ENCODE measurements at regions not wholly inside any gene's neighbourhood (a gene's known extent, or its start where the extent isn't known, plus 50 kb on each side); places are given as distances from the start of the nearest gene placed in this dataset.

DNA sequence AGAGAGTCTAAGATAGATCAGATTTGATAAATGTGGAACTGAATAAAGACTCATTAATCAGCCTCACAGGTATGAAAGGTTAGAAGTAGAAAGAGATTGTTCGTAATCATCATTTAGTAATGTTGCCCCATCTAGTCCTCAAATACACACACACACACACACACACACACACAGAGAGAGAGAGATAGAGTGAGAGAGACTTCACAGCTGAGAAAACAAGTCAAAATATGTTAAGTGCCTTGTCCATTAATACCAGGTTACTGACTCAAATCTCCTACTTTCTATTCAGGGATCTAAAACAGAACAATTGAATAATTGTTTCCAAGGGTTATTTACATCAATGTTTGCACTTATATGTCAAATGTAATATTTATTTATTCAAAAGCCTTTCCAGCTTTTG lies 284.6 kb downstream of the MRPS30 start:
- H3K27ac ChIP-seq, result no peak overlapping the region
- TF ChIP-seq ZFX (IDR thresholded peaks at IDR 0.05; ENCODE audit: borderline replicate concordance), result no peak
- TF ChIP-seq, protein P1, sequence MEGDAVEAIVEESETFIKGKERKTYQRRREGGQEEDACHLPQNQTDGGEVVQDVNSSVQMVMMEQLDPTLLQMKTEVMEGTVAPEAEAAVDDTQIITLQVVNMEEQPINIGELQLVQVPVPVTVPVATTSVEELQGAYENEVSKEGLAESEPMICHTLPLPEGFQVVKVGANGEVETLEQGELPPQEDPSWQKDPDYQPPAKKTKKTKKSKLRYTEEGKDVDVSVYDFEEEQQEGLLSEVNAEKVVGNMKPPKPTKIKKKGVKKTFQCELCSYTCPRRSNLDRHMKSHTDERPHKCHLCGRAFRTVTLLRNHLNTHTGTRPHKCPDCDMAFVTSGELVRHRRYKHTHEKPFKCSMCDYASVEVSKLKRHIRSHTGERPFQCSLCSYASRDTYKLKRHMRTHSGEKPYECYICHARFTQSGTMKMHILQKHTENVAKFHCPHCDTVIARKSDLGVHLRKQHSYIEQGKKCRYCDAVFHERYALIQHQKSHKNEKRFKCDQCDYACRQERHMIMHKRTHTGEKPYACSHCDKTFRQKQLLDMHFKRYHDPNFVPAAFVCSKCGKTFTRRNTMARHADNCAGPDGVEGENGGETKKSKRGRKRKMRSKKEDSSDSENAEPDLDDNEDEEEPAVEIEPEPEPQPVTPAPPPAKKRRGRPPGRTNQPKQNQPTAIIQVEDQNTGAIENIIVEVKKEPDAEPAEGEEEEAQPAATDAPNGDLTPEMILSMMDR (IDR thresholded peaks at IDR 0.05), result no peak

DNA sequence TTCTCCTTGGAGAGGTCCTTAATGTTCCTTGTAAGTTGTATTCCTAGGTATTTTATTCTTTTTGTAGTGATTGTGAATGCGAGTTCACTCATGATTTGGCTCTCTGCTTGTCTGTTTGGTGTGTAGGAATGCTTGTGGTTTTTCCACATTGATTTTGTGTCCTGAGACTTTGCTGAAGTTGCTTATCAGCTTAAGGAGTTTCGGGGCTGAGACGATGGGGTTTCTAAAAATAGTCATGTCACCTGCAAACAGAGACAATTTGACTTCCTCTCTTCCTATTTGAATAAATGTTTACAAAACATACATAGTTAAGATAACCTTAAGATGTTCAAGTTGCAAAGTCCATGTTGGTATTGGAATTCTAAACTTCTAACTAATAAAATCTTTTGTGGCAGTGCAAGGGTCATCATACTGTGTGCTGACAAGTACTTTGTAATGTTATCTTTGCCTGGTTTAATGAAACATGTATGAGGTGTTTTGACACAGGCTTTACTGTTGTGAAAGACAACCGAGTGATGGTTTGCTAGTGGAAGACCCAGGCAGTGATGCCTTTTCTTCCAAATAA lies 286.2 kb downstream of the MRPS30 start:
- no peak for TF ChIP-seq ZFX (IDR thresholded peaks at IDR 0.05; ENCODE audit: borderline replicate concordance)
- TF ChIP-seq, protein P1 (IDR thresholded peaks at IDR 0.05), result no peak
- H3K27ac ChIP-seq, result peak overlapping the region; percentile 33; the same call in 1 of the 2 replicates

DNA sequence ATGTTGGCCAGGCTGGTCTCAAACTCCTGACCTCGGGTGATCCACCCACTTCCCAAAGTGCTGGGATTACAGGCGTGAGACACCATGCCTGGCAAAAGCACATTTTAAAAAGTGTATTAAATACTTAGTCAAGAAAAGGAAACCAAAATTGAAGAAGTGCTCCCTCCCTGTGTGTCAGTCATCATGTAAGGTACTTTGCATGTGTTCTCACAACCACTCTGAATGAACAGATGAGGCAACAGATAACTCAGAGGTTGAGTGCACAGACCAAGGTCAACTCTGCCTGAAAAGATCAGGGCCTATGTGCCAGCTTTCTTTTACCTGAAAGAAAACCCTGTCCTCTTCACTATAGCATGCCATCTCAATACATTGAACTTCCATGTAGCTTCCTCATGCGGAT lies 289.7 kb downstream of the MRPS30 start:
- TF ChIP-seq, protein P1 (IDR thresholded peaks at IDR 0.05), result no peak
- no peak for TF ChIP-seq ZFX (IDR thresholded peaks at IDR 0.05; ENCODE audit: borderline replicate concordance)
- no peak overlapping the region for H3K27ac ChIP-seq

DNA sequence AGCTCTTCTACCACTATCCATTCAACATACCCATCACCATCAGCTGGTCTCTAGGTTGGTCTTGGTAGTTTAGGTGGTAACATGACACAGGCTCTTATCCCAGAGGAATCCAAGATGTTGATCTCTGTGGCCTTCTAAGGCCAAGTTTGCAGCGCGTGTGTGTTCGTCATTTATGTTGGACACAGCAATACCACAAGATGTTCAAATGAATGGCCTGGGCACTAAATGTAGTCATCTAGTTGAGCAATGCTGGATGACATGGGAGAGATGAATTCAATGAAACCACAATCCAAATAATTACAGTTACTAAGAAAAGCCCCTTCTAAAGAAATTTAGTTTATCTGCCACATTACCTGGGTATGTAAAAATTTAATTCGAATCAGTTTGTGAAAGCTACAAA lies 292.4 kb downstream of the MRPS30 start:
- H3K27ac ChIP-seq, result no peak overlapping the region
- TF ChIP-seq, protein P1 (IDR thresholded peaks at IDR 0.05), result no peak
- no peak for TF ChIP-seq ZFX (IDR thresholded peaks at IDR 0.05; ENCODE audit: borderline replicate concordance)

DNA sequence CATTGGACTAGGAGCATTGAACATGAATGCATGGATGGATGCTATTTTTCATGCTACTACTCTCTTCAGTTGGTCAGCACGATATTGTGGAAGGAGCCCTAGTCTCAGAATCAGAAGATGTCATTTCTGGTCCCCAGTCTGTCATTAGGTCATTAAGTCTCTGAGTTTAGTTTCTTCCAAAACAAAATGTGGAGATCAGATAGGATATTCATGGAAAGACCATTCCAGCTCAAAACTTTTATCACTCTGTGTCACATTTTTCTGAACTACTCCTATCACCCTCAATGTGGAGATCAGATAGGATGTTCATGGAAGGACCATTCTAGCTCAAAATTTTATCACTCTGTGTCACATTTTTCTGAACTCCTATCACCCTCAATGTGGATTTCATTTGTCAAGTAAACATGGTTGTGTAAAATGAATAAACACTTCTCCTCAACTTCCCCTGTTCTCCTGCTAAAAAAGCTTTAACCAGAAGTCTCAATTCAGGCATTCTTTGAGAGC lies 296.8 kb downstream of the MRPS30 start:
- no peak overlapping the region for H3K27ac ChIP-seq
- no peak for TF ChIP-seq ZFX (IDR thresholded peaks at IDR 0.05; ENCODE audit: borderline replicate concordance)
- TF ChIP-seq, protein P1 (IDR thresholded peaks at IDR 0.05), result no peak

DNA sequence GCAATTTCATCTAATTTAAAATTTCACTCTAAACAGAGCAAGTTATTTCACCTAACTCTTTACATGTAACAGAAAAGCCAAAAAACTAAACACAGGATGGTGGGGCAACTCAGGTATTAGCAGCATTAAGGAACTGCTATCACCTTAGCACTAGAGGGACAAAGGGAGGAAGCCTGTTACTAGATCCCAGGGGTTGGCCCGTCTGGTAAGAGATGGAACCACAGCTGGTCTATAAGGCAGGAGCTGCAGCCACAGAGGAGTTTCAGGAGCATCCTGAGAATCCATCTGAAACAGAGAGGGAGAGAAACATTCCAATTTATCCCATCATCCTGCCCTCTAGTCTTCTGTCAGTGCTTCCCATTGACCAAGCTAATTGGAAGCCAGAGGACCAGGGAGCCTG lies 300.3 kb downstream of the MRPS30 start:
- TF ChIP-seq ZFX (IDR thresholded peaks at IDR 0.05; ENCODE audit: borderline replicate concordance), result no peak
- TF ChIP-seq, protein P1 (IDR thresholded peaks at IDR 0.05), result no peak
- H3K27ac ChIP-seq, result no peak overlapping the region

DNA sequence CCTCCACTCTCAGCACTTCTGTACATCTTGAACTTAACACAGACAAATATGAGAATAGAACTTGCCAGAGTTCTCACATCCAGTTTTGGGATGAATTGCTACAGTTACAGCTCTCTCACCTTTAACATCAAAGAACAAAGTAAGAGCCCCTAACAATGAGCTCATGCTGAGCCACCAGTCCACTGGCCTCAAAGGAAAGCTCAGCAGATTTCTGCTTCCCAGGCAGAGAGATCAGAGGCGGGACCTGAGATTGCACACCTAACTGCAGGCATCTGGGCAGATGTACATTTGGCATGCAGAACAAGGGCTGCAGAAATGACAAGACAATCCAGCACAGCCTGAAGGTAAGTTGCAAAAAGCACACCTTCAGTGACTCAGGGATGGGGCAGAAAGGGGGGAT lies 300.9 kb downstream of the MRPS30 start:
- no peak overlapping the region for H3K27ac ChIP-seq
- no peak for TF ChIP-seq ZFX (IDR thresholded peaks at IDR 0.05; ENCODE audit: borderline replicate concordance)
- TF ChIP-seq, protein P1 (IDR thresholded peaks at IDR 0.05), result no peak

Measured in 22Rv1 (cell line).